Parathyroid adenoma (tissue), 2 donors: ENCODE measurements at regions not wholly inside any gene's neighbourhood (a gene's known extent, or its start where the extent isn't known, plus 50 kb on each side); places are given as distances from the start of the nearest gene placed in this dataset.
"Not testable (repeated sequence)": the region's sequence is repeated elsewhere in the genome, so short reads cannot be mapped to it uniquely, and the experiment has no call there.

Experiments used
- H2AFZ ChIP-seq: fragments of 300-600 bp; sonication (generic); one replicate; pipeline ENCODE4 v1.7.0; 2017; ENCODE audit warnings: antibody characterized with exemption, mild to moderate bottlenecking
- H3K27ac ChIP-seq: fragments of 300-600 bp; sonication (generic); one replicate; pipeline ENCODE4 v1.7.0; 2017
- H3K27me3 ChIP-seq: fragments of 300-600 bp; sonication (generic); one replicate; pipeline ENCODE4 v1.7.0; 2017; ENCODE audit warnings: low read length; ENCODE audit not compliant: control insufficient read depth, insufficient read depth
- H3K36me3 ChIP-seq: fragments of 300-600 bp; sonication (generic); one replicate; pipeline ENCODE4 v1.7.0; 2017; ENCODE audit warnings: low read length; ENCODE audit not compliant: control insufficient read depth, insufficient read depth
- H3K4me1 ChIP-seq: fragments of 300-600 bp; sonication (generic); one replicate; pipeline ENCODE4 v1.7.0; 2017; ENCODE audit warnings: control low read depth
- H3K4me2 ChIP-seq: fragments of 300-600 bp; sonication (generic); one replicate; pipeline ENCODE4 v1.7.0; 2017; ENCODE audit warnings: low read length
- H3K4me3 ChIP-seq: fragments of 300-600 bp; sonication (generic); one replicate; pipeline ENCODE4 v1.7.0; 2017; ENCODE audit warnings: low read depth, low read length
- H3K79me2 ChIP-seq: fragments of 300-600 bp; sonication (generic); one replicate; pipeline ENCODE4 v1.7.0; 2017; ENCODE audit warnings: control low read depth
- H3K9ac ChIP-seq: fragments of 300-600 bp; sonication (generic); one replicate; pipeline ENCODE4 v1.7.0; 2017; ENCODE audit warnings: mild to moderate bottlenecking
- H3K9me3 ChIP-seq: fragments of 300-600 bp; sonication (generic); one replicate; pipeline ENCODE4 v1.7.0; 2017; ENCODE audit warnings: low read length; ENCODE audit not compliant: control insufficient read depth
- TF ChIP-seq, protein P1 (sequence below): fragments of 300-600 bp; sonication (generic); IDR thresholded peaks from one replicate; pipeline ENCODE4 v1.7.0; 2017; ENCODE audit warnings: antibody characterized with exemption, mild to moderate bottlenecking
- donor health status: primary hyperparathyroidism.

DNA sequence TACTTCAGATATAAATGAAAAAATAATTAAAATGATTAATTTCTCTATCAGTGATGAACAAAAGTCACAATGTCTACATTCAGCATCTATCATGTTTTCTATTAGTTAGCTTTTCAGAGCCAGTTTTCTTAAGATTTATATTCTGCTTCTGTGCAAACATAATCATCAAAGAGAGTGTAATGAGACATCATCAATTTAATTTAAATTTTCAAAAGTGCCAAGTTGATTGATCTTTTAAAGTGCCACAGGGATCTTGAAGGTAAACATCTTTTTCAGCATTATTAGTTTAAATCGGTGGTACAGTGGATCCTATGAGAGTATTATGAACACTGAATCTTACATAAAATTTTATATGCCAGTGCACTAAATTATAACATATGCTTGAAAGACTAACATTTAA lies 1176.1 kb downstream of the PLA2G4A start:
- H3K4me1 ChIP-seq = no peaks in the 10 kb centered on the region
- no peak overlapping the region for H2AFZ ChIP-seq
- H3K79me2 ChIP-seq = no peaks in the 10 kb centered on the region
- H3K36me3 ChIP-seq = no peaks in the 10 kb centered on the region
- no peak overlapping the region for H3K4me3 ChIP-seq
- TF ChIP-seq, protein P1, sequence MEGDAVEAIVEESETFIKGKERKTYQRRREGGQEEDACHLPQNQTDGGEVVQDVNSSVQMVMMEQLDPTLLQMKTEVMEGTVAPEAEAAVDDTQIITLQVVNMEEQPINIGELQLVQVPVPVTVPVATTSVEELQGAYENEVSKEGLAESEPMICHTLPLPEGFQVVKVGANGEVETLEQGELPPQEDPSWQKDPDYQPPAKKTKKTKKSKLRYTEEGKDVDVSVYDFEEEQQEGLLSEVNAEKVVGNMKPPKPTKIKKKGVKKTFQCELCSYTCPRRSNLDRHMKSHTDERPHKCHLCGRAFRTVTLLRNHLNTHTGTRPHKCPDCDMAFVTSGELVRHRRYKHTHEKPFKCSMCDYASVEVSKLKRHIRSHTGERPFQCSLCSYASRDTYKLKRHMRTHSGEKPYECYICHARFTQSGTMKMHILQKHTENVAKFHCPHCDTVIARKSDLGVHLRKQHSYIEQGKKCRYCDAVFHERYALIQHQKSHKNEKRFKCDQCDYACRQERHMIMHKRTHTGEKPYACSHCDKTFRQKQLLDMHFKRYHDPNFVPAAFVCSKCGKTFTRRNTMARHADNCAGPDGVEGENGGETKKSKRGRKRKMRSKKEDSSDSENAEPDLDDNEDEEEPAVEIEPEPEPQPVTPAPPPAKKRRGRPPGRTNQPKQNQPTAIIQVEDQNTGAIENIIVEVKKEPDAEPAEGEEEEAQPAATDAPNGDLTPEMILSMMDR = no peak
- H3K4me2 ChIP-seq = no peak overlapping the region
- no peaks in the 10 kb centered on the region for H3K27me3 ChIP-seq
- H3K27ac ChIP-seq = no peak overlapping the region
- no peak overlapping the region for H3K9ac ChIP-seq
- H3K9me3 ChIP-seq = no peaks in the 10 kb centered on the region

DNA sequence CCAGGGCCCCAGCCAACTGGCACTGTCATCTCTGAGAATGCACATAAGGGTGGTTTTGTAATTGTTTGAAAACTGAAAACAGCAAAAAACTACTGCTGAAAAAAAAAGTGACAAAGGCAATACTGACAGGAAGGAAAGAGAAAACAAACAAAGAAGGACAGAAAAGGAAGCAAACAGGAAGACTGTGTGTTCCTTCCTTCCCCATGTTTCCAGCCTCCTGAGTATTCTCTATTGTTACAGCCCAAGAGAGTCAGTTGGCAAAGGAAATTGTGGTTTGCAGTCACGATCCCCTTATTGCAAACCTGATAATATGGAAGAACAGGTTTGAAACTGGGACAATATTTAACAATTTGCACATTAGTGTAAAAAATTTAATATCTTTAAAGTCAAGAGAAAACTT lies 1177.6 kb downstream of the PLA2G4A start:
- H2AFZ ChIP-seq = no peak overlapping the region

DNA sequence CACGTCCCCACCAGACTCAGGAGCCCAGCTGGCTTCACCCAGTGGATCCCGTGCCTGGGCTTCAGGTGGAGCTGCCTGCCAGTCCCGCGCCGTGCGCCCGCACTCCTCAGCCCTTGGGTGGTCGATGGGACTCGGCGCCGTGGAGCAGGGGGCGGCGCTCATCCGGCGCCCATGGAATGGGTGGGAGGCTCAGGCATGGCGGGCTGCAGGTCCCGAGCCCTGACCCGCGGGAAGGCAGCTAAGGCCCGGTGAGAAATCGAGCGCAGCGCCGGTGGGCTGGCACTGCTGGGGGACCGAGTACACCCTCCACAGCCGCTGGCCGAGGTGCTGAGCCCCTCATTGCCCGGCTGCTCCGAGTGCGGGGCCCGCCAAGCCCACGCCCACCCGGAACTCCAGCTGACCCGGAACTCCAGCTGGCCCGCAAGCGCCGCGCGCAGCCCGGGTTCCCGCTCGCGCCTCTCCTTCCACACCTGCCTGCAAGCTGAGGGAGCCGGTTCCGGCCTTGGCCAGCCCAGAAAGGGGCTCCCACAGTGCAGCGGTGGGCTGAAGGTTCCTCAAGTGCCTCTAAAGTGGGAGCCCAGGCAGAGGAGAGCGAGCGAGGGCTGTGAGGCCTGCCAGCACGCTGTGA lies 1184.6 kb downstream of the PLA2G4A start:
- H3K27me3 ChIP-seq, H2AFZ ChIP-seq, H3K9ac ChIP-seq, H3K79me2 ChIP-seq, H3K4me3 ChIP-seq, H3K4me2 ChIP-seq, H3K9me3 ChIP-seq, H3K36me3 ChIP-seq, H3K4me1 ChIP-seq, H3K27ac ChIP-seq: not testable (repeated sequence)

More for the DNA sequence above, 1177.6 kb downstream of the PLA2G4A start:
- TF ChIP-seq, protein P1 = no peak
- H3K27ac ChIP-seq = no peak overlapping the region
- no peak overlapping the region for H3K4me2 ChIP-seq
- no peaks in the 10 kb centered on the region for H3K9me3 ChIP-seq
- H3K9ac ChIP-seq = no peak overlapping the region
- H3K4me1 ChIP-seq = no peaks in the 10 kb centered on the region
- H3K79me2 ChIP-seq = no peaks in the 10 kb centered on the region
- no peak overlapping the region for H3K4me3 ChIP-seq
- no peaks in the 10 kb centered on the region for H3K27me3 ChIP-seq
- no peaks in the 10 kb centered on the region for H3K36me3 ChIP-seq

DNA sequence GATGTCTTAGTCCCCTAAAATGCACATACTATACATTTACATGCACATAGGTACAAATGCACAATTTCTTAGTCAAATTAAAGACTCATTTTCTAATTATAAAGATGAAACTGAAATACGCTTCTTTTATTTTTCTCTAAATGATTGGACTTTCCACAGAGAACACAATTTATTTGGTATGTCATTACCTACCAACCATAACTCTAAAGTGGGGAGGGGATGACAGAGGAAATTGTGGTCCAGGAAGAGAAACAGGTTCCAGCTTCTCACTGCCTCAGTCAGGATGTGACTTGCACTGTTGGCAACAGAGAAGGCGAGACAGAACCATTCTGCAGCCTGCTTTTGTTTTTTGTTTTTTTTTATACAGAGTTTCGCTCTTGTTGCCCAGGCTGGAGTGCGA lies 1189.2 kb downstream of the PLA2G4A start:
- H3K27ac ChIP-seq = no peak overlapping the region
- TF ChIP-seq, protein P1 = no peak
- no peaks in the 10 kb centered on the region for H3K27me3 ChIP-seq
- H3K36me3 ChIP-seq = no peaks in the 10 kb centered on the region
- no peak overlapping the region for H3K4me3 ChIP-seq
- H3K9me3 ChIP-seq = no peaks in the 10 kb centered on the region
- no peak overlapping the region for H3K9ac ChIP-seq
- no peak overlapping the region for H2AFZ ChIP-seq
- no peaks in the 10 kb centered on the region for H3K79me2 ChIP-seq
- no peaks in the 10 kb centered on the region for H3K4me1 ChIP-seq
- H3K4me2 ChIP-seq = no peak overlapping the region

DNA sequence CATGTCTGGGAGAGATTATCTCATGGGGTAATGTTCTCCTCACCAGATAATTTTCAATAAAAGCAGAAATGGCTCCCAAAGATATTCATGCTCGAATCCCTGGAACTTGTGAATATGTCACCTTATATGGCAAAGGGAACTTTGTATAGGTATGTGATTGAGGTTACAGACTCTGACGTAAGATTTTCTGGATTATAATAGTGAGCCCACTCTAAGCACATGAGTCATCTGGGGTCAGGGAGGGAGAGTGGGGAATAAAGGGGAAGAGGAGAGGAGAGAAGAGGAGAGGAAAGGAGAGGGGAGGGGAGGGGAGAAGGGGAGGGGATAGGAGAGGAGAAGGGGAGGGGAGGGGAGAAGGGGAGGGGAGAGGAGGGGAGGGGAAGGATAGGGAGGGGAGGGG lies 1193.9 kb downstream of the PLA2G4A start:
- Histone ChIP-seq H3K9ac (no peak overlapping the region), H3K79me2 (no peaks in the 10 kb centered on the region), H3K27me3 (no peaks in the 10 kb centered on the region), H2AFZ (no peak overlapping the region), H3K9me3 (no peaks in the 10 kb centered on the region), H3K4me2 (no peak overlapping the region), H3K27ac (no peak overlapping the region), H3K4me1 (no peaks in the 10 kb centered on the region), H3K36me3 (no peaks in the 10 kb centered on the region), H3K4me3 (no peak overlapping the region)
- TF ChIP-seq, protein P1 = no peak
